ENCODE measurements at regions not wholly inside any gene's neighbourhood (a gene's known extent, or its start where the extent isn't known, plus 50 kb on each side); places are given as distances from the start of the nearest gene placed in this dataset.

- DNase-seq: no peak
Observed at GRCh38 chr2:16177671-16178180, 237.4 kb downstream of the MYCN start.

GRCh38 chr2:16176971-16177480 lies 236.7 kb downstream of the MYCN start:
- DNase-seq: no peak

- DNase-seq: no peak
Observed at GRCh38 chr2:16175247-16175825, 235.0 kb downstream of the MYCN start.

- no peak for DNase-seq
Observed at GRCh38 chr2:16174693-16175045, 234.3 kb downstream of the MYCN start.

- DNase-seq: no peak
Observed at GRCh38 chr2:16173893-16174692, 233.7 kb downstream of the MYCN start.

- DNase-seq: no peak
Observed at GRCh38 chr2:16172324-16173175, 232.2 kb downstream of the MYCN start.

GRCh38 chr2:16171425-16171920 lies 231.1 kb downstream of the MYCN start:
- no peak for DNase-seq

- no peak for DNase-seq
Observed at GRCh38 chr2:16170675-16171424, 230.5 kb downstream of the MYCN start.

GRCh38 chr2:16169381-16169960 lies 229.1 kb downstream of the MYCN start:
- no peak for DNase-seq

GRCh38 chr2:16168506-16169264 lies 228.3 kb downstream of the MYCN start:
- no peak for DNase-seq

GRCh38 chr2:16167870-16168426 lies 227.6 kb downstream of the MYCN start:
- DNase-seq: no peak

- no peak for DNase-seq
Observed at GRCh38 chr2:16167451-16167861, 227.1 kb downstream of the MYCN start.

- DNase-seq: no peak
Observed at GRCh38 chr2:16166327-16166981, 226.1 kb downstream of the MYCN start.

GRCh38 chr2:16165518-16166326 lies 225.4 kb downstream of the MYCN start:
- no peak for DNase-seq

GRCh38 chr2:16162491-16163040 lies 222.2 kb downstream of the MYCN start:
- no peak for DNase-seq

- no peak for DNase-seq
Observed at GRCh38 chr2:16161768-16162490, 221.6 kb downstream of the MYCN start.

- DNase-seq: no peak
Observed at GRCh38 chr2:16161085-16161565, 220.8 kb downstream of the MYCN start.
